GM18867 (cell line): ENCODE measurements at regions not wholly inside any gene's neighbourhood (a gene's known extent, or its start where the extent isn't known, plus 50 kb on each side); places are given as distances from the start of the nearest gene placed in this dataset.

Experiments
- ATAC-seq: cut with Tn5 transposase; IDR thresholded peaks from one replicate; pipeline ENCODE4 v1.9.1; 2021; ENCODE audit warnings: mild to moderate bottlenecking, moderate library complexity; ENCODE audit not compliant: unreplicated experiment

GRCh38 chr13:89270736-89271135 is 1599.6 kb downstream of the SLITRK5 start:
- no peak for ATAC-seq

GRCh38 chr13:89279374-89279773 is 1608.2 kb downstream of the SLITRK5 start:
- ATAC-seq = no peak

GRCh38 chr13:89281331-89281730 is 1610.2 kb downstream of the SLITRK5 start:
- ATAC-seq = no peak

- no peak for ATAC-seq
Observed at GRCh38 chr13:89282241-89282640, 1611.1 kb downstream of the SLITRK5 start.

GRCh38 chr13:89287381-89287780 is 1616.2 kb downstream of the SLITRK5 start:
- ATAC-seq = no peak

GRCh38 chr13:89294115-89294867 is 1623.1 kb downstream of the SLITRK5 start:
- ATAC-seq = no peak

- no peak for ATAC-seq
Observed at GRCh38 chr13:89307278-89307677, 1636.1 kb downstream of the SLITRK5 start.

GRCh38 chr13:89310943-89311672 is 1639.9 kb downstream of the SLITRK5 start:
- ATAC-seq = no peak

GRCh38 chr13:89315287-89315686 is 1644.1 kb downstream of the SLITRK5 start:
- ATAC-seq = no peak

GRCh38 chr13:89322466-89322865 is 1651.3 kb downstream of the SLITRK5 start:
- ATAC-seq = no peak

- ATAC-seq = no peak
Observed at GRCh38 chr13:89324582-89324981, 1653.4 kb downstream of the SLITRK5 start.

- ATAC-seq = no peak
Observed at GRCh38 chr13:89343165-89343564, 1672.0 kb downstream of the SLITRK5 start.

- no peak for ATAC-seq
Observed at GRCh38 chr13:89352384-89352783, 1681.2 kb downstream of the SLITRK5 start.

- ATAC-seq = no peak
Observed at GRCh38 chr13:89361909-89362308, 1690.7 kb downstream of the SLITRK5 start.

- ATAC-seq = no peak
Observed at GRCh38 chr13:89363144-89363543, 1692.0 kb downstream of the SLITRK5 start.

GRCh38 chr13:89372193-89372592 is 1701.0 kb downstream of the SLITRK5 start:
- ATAC-seq = no peak

GRCh38 chr13:89375839-89376238 is 1704.7 kb downstream of the SLITRK5 start:
- no peak for ATAC-seq

- no peak for ATAC-seq
Observed at GRCh38 chr13:89380101-89380500, 1708.9 kb downstream of the SLITRK5 start.

- ATAC-seq = no peak
Observed at GRCh38 chr13:89382981-89383380, 1711.8 kb downstream of the SLITRK5 start.

GRCh38 chr13:89383891-89384290 is 1712.7 kb downstream of the SLITRK5 start:
- ATAC-seq = no peak

GRCh38 chr13:89393758-89394304 is 1722.7 kb downstream of the SLITRK5 start:
- ATAC-seq = no peak

- ATAC-seq = no peak
Observed at GRCh38 chr13:89401264-89401675, 1730.1 kb downstream of the SLITRK5 start.
